ENCODE measurements at regions not wholly inside any gene's neighbourhood (a gene's known extent, or its start where the extent isn't known, plus 50 kb on each side); places are given as distances from the start of the nearest gene placed in this dataset.

- no peaks in the 10 kb centered on the region for H4K20me1 ChIP-seq (ENCODE audit: insufficient read depth)
- no peaks in the 10 kb centered on the region for H3K79me2 ChIP-seq (ENCODE audit: insufficient read depth)
- ChIA-PET POLR2A (no interaction called here), CTCF (no interaction called here)
- H3F3A ChIP-seq (replicated peaks; ENCODE audit: insufficient read depth) = no peaks in the 10 kb centered on the region
- H3K9ac ChIP-seq = no peak overlapping the region
- no peak overlapping the region for H3K4me3 ChIP-seq (ENCODE audit: low read depth in 2 of 2, low read length in 1 of 2)
- WGBS (ENCODE audit: low lambda C conversion rate) = 67% methylated on average over 4 of the region's 4 CpGs
- no peaks in the 10 kb centered on the region for H3K4me1 ChIP-seq (ENCODE audit: control insufficient read depth in 1 of 2, insufficient read depth in 2 of 2, low read depth in 1 of 2, low read length in 1 of 2)
- H3K4me2 ChIP-seq = no peak overlapping the region
- no peak for DNase-seq
- no peak overlapping the region for H2AFZ ChIP-seq (ENCODE audit: low read depth)
- H3K9me3 ChIP-seq = peaks cover 4% of the 10 kb centered on the region; the same call in 1 of the 2 replicates
- no peaks in the 10 kb centered on the region for H3K9me2 ChIP-seq
- no peaks in the 10 kb centered on the region for H3K27me3 ChIP-seq (ENCODE audit: insufficient read depth)
- no peak overlapping the region for H3K27ac ChIP-seq (ENCODE audit: low read depth in 2 of 2, low read length in 1 of 2)
- no peaks in the 10 kb centered on the region for H3K36me3 ChIP-seq (replicated peaks in 1 of 2; ENCODE audit: control insufficient read depth in 1 of 2, insufficient read depth in 2 of 2, low read length in 1 of 2)
- TF ChIP-seq FOXJ3 (CRISPR knock-in tag; IDR thresholded peaks at IDR 0.05) (no peak), YY1 (IDR thresholded peaks at IDR 0.05; ENCODE audit: low read depth) (no peak), GABPA (IDR thresholded peaks at IDR 0.05; ENCODE audit: low read depth) (no peak), TAF1 (IDR thresholded peaks at IDR 0.05; ENCODE audit: borderline replicate concordance, low read depth, low read length) (no peak), EP300 (IDR thresholded peaks at IDR 0.05; ENCODE audit: borderline replicate concordance in 1 of 2, low read depth in 1 of 2, low read length in 1 of 2) (no peak), RAD21 (IDR thresholded peaks at IDR 0.05; ENCODE audit: low read length) (no peak), USF2 (IDR thresholded peaks at IDR 0.05; ENCODE audit: borderline replicate concordance, low read depth, low read length) (no peak), RFX5 (IDR thresholded peaks at IDR 0.05; ENCODE audit: low read length) (no peak), NRF1 (IDR thresholded peaks at IDR 0.05; ENCODE audit: low read depth, low read length) (no peak), ELF1 (IDR thresholded peaks at IDR 0.05) (no peak), TCF12 (IDR thresholded peaks at IDR 0.05) (no peak)
These were observed 151.6 kb upstream of the UBE2E2 start for GRCh38 chr3:23051240-23052140.

GRCh38 chr3:23052208-23052607, 150.9 kb upstream of the UBE2E2 start:
- no peaks in the 10 kb centered on the region for H3K79me2 ChIP-seq (ENCODE audit: insufficient read depth)
- no peaks in the 10 kb centered on the region for H4K20me1 ChIP-seq (ENCODE audit: insufficient read depth)
- no peak overlapping the region for H3K4me3 ChIP-seq (ENCODE audit: low read depth in 2 of 2, low read length in 1 of 2)
- H3K4me1 ChIP-seq (ENCODE audit: control insufficient read depth in 1 of 2, insufficient read depth in 2 of 2, low read depth in 1 of 2, low read length in 1 of 2) = no peaks in the 10 kb centered on the region
- no peak for DNase-seq
- H3K27ac ChIP-seq (ENCODE audit: low read depth in 2 of 2, low read length in 1 of 2) = no peak overlapping the region
- ChIA-PET POLR2A (no interaction called here), CTCF (no interaction called here)
- 91% methylated on average over 1 of the region's 1 CpG for WGBS (ENCODE audit: low lambda C conversion rate)
- no peaks in the 10 kb centered on the region for H3K36me3 ChIP-seq (replicated peaks in 1 of 2; ENCODE audit: control insufficient read depth in 1 of 2, insufficient read depth in 2 of 2, low read length in 1 of 2)
- H3K4me2 ChIP-seq = no peak overlapping the region
- H3K9me3 ChIP-seq = peaks cover under 1% of the 10 kb centered on the region; the same call in 1 of the 2 replicates
- no peaks in the 10 kb centered on the region for H3F3A ChIP-seq (replicated peaks; ENCODE audit: insufficient read depth)
- TF ChIP-seq EZH2phosphoT487 (IDR thresholded peaks at IDR 0.05; ENCODE audit: borderline replicate concordance, low read depth) (no peak), EP300 (IDR thresholded peaks at IDR 0.05; ENCODE audit: borderline replicate concordance in 1 of 2, low read depth in 1 of 2, low read length in 1 of 2) (no peak), TEAD4 (IDR thresholded peaks at IDR 0.05; ENCODE audit: borderline replicate concordance, insufficient read depth) (no peak), FOXJ3 (CRISPR knock-in tag; IDR thresholded peaks at IDR 0.05) (no peak), MXI1 (IDR thresholded peaks at IDR 0.05; ENCODE audit: low read depth, low read length) (no peak), ZBTB33 (IDR thresholded peaks at IDR 0.05; ENCODE audit: borderline replicate concordance, low read depth) (no peak), GABPA (IDR thresholded peaks at IDR 0.05; ENCODE audit: low read depth) (no peak), FOSL2 (IDR thresholded peaks at IDR 0.05; ENCODE audit: borderline replicate concordance, low read depth) (no peak), POLR2AphosphoS5 (IDR thresholded peaks at IDR 0.05; ENCODE audit: low read depth, low read length) (no peak), ELF1 (IDR thresholded peaks at IDR 0.05) (no peak), MAX (IDR thresholded peaks at IDR 0.05; ENCODE audit: low read depth) (no peak), RCOR1 (IDR thresholded peaks at IDR 0.05; ENCODE audit: low read length) (no peak), RXRA (IDR thresholded peaks at IDR 0.05; ENCODE audit: borderline replicate concordance, low read depth) (no peak), MEF2A (IDR thresholded peaks at IDR 0.05; ENCODE audit: borderline replicate concordance, low read depth) (no peak), NFIC (IDR thresholded peaks at IDR 0.05; ENCODE audit: borderline replicate concordance) (no peak), TCF12 (IDR thresholded peaks at IDR 0.05) (no peak), RFX5 (IDR thresholded peaks at IDR 0.05; ENCODE audit: low read length) (no peak), USF1 (IDR thresholded peaks at IDR 0.05; ENCODE audit: borderline replicate concordance, low read depth) (no peak), YY1 (IDR thresholded peaks at IDR 0.05; ENCODE audit: low read depth) (no peak), USF2 (IDR thresholded peaks at IDR 0.05; ENCODE audit: borderline replicate concordance, low read depth, low read length) (no peak)
- H3K9ac ChIP-seq = no peak overlapping the region
- no peaks in the 10 kb centered on the region for H3K27me3 ChIP-seq (ENCODE audit: insufficient read depth)
- no peaks in the 10 kb centered on the region for H3K9me2 ChIP-seq
- H2AFZ ChIP-seq (ENCODE audit: low read depth) = no peak overlapping the region

Measured in SK-N-SH (cell line).